ENCODE measurements at regions not wholly inside any gene's neighbourhood (a gene's known extent, or its start where the extent isn't known, plus 50 kb on each side); places are given as distances from the start of the nearest gene placed in this dataset.

DNA sequence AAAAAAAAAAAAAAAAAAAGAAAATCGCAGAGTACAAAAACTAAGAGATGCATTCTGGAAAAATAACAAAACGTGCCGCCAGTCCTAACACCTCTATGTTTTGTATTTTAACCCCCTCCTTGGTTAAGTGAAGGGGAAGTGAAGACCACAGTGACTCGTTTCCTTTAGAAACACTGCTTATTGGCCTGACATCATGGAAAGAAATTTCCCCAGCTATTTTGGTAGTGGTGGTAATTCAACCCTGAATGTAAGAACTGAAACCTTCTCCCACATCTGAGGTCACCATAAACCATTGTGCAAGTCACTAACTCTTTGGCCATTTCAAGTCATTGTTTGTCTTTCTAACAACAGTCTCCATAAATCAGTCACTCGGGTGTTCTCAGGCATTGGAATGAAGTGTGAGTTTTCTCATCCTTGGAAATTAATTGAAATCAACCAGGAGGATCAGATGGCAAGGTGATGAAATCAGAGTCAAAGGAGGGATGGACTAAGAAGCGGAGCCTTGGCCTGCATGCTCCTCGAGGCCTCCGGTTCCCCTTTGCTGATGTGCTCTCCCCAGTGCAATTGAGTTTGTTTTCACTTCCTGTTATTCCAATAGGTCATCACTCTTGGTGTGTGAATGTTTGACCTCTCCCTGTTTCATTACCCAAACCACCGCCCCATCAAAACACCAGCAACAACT is 443.9 kb downstream of the FGF9 start:
- POLR2A ChIA-PET, result no interaction called here
- Histone ChIP-seq H3K4me3 (ENCODE audit: control insufficient read depth in 1 of 7, extremely low read depth in 1 of 7, insufficient read depth in 4 of 7, low read depth in 2 of 7, low read length in 6 of 7) (peak overlapping the region in 1 of 7 experiments; percentile 24), H3K4me1 (ENCODE audit: control extremely low read depth in 1 of 4, control insufficient read depth in 4 of 4, insufficient read depth in 4 of 4, low read length in 3 of 4) (peaks cover 4 to 14% (median 9%) of the 10 kb centered on the region in 4 experiments), H3K27me3 (replicated peaks in 2 of 5; ENCODE audit: control insufficient read depth in 4 of 5, insufficient read depth in 5 of 5, low read length in 4 of 5) (no peaks in the 10 kb centered on the region), H3K36me3 (ENCODE audit: control insufficient read depth in 4 of 4, insufficient read depth in 4 of 4, low read length in 3 of 4) (no peaks in the 10 kb centered on the region), H3K27ac (ENCODE audit: insufficient read depth in 1 of 2, low read depth in 1 of 2, low read length in 2 of 2, poor library complexity in 1 of 2, severe bottlenecking in 2 of 2) (peak overlapping the region; percentile 56 to 83), H3K9me3 (ENCODE audit: control extremely low read depth in 1 of 5, control insufficient read depth in 4 of 5, insufficient read depth in 2 of 5, low read depth in 1 of 5, low read length in 4 of 5) (peaks cover 0 to 10% (median 8%) of the 10 kb centered on the region in 5 experiments)
- peak; percentile 95 to 99 (median 99) for DNase-seq
- CTCF ChIA-PET, result interaction anchor here (0.6 to 1.3 kb wide), 3 partner anchors 14 to 99 kb away, joined by 3 to 4 read pairs (median 3); no protein-coding TSS in a partner anchor
- 100% methylated on average over 1 of the region's 9 CpGs for WGBS (ENCODE audit: insufficient coverage)

DNA sequence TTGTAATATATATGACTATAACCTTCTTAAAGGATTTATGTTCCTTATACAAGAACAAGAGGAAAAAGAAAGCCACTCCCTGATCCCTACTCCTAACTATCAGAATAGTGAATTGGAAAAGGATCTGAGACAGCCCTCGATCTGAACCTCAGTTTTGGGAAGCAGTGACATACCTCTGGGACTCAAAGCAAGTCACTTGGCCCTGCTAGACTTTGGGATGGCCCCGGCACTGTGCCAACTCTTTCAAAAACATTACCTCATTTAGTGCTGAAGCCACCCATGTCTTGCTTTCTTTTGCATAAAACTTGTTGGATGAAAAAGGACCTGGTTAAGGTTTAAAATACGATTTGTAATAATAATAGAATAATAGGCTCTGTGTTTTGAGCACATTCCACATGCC is 447.3 kb downstream of the FGF9 start:
- no peak overlapping the region for H3K4me3 ChIP-seq (ENCODE audit: control insufficient read depth in 1 of 7, extremely low read depth in 1 of 7, insufficient read depth in 4 of 7, low read depth in 2 of 7, low read length in 6 of 7)
- CTCF ChIA-PET, result no interaction called here
- POLR2A ChIA-PET, result no interaction called here
- DNase-seq, result no peak
- H3K27me3 ChIP-seq (replicated peaks in 2 of 5; ENCODE audit: control insufficient read depth in 4 of 5, insufficient read depth in 5 of 5, low read length in 4 of 5), result no peaks in the 10 kb centered on the region
- no peaks in the 10 kb centered on the region for H3K36me3 ChIP-seq (ENCODE audit: control insufficient read depth in 4 of 4, insufficient read depth in 4 of 4, low read length in 3 of 4)
- H3K4me1 ChIP-seq (ENCODE audit: control extremely low read depth in 1 of 4, control insufficient read depth in 4 of 4, insufficient read depth in 4 of 4, low read length in 3 of 4), result peaks cover 4 to 14% (median 9%) of the 10 kb centered on the region in 4 experiments
- H3K27ac ChIP-seq (ENCODE audit: insufficient read depth in 1 of 2, low read depth in 1 of 2, low read length in 2 of 2, poor library complexity in 1 of 2, severe bottlenecking in 2 of 2), result no peak overlapping the region
- WGBS (ENCODE audit: insufficient coverage), result 100% methylated on average over 1 of the region's 3 CpGs
- H3K9me3 ChIP-seq (ENCODE audit: control extremely low read depth in 1 of 5, control insufficient read depth in 4 of 5, insufficient read depth in 2 of 5, low read depth in 1 of 5, low read length in 4 of 5), result peaks cover 0 to 3% (median 2%) of the 10 kb centered on the region in 5 experiments

- POLR2A ChIA-PET, result no interaction called here
- peaks cover 0 to 1% (median under 1%) of the 10 kb centered on the region in 4 experiments for H3K4me1 ChIP-seq (ENCODE audit: control extremely low read depth in 1 of 4, control insufficient read depth in 4 of 4, insufficient read depth in 4 of 4, low read length in 3 of 4)
- CTCF ChIA-PET, result no interaction called here
- H3K36me3 ChIP-seq (ENCODE audit: control insufficient read depth in 4 of 4, insufficient read depth in 4 of 4, low read length in 3 of 4), result no peaks in the 10 kb centered on the region
- 99% methylated on average over 7 of the region's 7 CpGs for WGBS (ENCODE audit: insufficient coverage)
- H3K4me3 ChIP-seq (ENCODE audit: control insufficient read depth in 1 of 7, extremely low read depth in 1 of 7, insufficient read depth in 4 of 7, low read depth in 2 of 7, low read length in 6 of 7), result no peak overlapping the region
- DNase-seq, result no peak
- no peak overlapping the region for H3K27ac ChIP-seq (ENCODE audit: insufficient read depth in 1 of 2, low read depth in 1 of 2, low read length in 2 of 2, poor library complexity in 1 of 2, severe bottlenecking in 2 of 2)
- no peaks in the 10 kb centered on the region for H3K9me3 ChIP-seq (ENCODE audit: control extremely low read depth in 1 of 5, control insufficient read depth in 4 of 5, insufficient read depth in 2 of 5, low read depth in 1 of 5, low read length in 4 of 5)
- no peaks in the 10 kb centered on the region for H3K27me3 ChIP-seq (replicated peaks in 2 of 5; ENCODE audit: control insufficient read depth in 4 of 5, insufficient read depth in 5 of 5, low read length in 4 of 5)
These were observed 449.8 kb downstream of the FGF9 start for GRCh38 chr13:22120646-22121045.

- no peak for DNase-seq
- Histone ChIP-seq H3K4me3 (ENCODE audit: control insufficient read depth in 1 of 7, extremely low read depth in 1 of 7, insufficient read depth in 4 of 7, low read depth in 2 of 7, low read length in 6 of 7) (no peak overlapping the region), H3K4me1 (ENCODE audit: control extremely low read depth in 1 of 4, control insufficient read depth in 4 of 4, insufficient read depth in 4 of 4, low read length in 3 of 4) (peaks cover 0 to 7% (median 3%) of the 10 kb centered on the region in 4 experiments), H3K36me3 (ENCODE audit: control insufficient read depth in 4 of 4, insufficient read depth in 4 of 4, low read length in 3 of 4) (no peaks in the 10 kb centered on the region), H3K27ac (ENCODE audit: insufficient read depth in 1 of 2, low read depth in 1 of 2, low read length in 2 of 2, poor library complexity in 1 of 2, severe bottlenecking in 2 of 2) (no peak overlapping the region), H3K9me3 (ENCODE audit: control extremely low read depth in 1 of 5, control insufficient read depth in 4 of 5, insufficient read depth in 2 of 5, low read depth in 1 of 5, low read length in 4 of 5) (no peaks in the 10 kb centered on the region), H3K27me3 (replicated peaks in 2 of 5; ENCODE audit: control insufficient read depth in 4 of 5, insufficient read depth in 5 of 5, low read length in 4 of 5) (no peaks in the 10 kb centered on the region)
- ChIA-PET CTCF (no interaction called here), POLR2A (no interaction called here)
- 87% methylated on average over 7 of the region's 10 CpGs for WGBS (ENCODE audit: insufficient coverage)
These were observed 450.4 kb downstream of the FGF9 start for GRCh38 chr13:22121146-22121739.

DNA sequence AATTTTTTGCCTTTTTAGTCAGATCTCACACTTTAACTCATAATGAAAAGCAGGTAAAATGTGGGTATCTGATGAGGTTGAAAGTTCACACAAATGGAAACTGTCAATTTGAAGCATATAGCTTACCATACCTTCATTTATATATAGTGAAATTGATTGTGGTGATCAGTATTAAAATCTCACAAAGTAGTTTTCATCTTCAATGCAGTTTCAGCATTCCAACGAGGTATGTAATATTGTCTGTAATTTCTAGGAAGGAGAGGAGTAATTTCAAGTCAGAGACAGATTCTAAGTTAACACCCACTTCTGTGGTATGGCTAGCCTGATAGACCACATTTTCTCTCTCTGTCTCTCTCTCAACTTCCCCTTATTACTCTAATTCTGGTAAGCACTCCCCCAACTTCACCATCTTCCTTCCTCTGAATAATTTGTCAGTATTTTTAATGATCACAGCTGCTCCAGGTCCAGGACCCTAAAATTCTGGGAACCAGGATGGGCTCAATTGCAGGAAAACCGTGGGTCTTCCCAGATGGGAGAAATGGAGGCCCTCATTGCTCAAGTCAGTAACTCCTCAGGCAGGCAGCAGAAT is 455.7 kb downstream of the FGF9 start:
- peaks cover 0 to 5% (median 0%) of the 10 kb centered on the region in 5 experiments for H3K9me3 ChIP-seq (ENCODE audit: control extremely low read depth in 1 of 5, control insufficient read depth in 4 of 5, insufficient read depth in 2 of 5, low read depth in 1 of 5, low read length in 4 of 5)
- POLR2A ChIA-PET, result no interaction called here
- H3K4me3 ChIP-seq (ENCODE audit: control insufficient read depth in 1 of 7, extremely low read depth in 1 of 7, insufficient read depth in 4 of 7, low read depth in 2 of 7, low read length in 6 of 7), result no peak overlapping the region
- peak; percentile 31 to 90 (median 82) for DNase-seq
- H3K4me1 ChIP-seq (ENCODE audit: control extremely low read depth in 1 of 4, control insufficient read depth in 4 of 4, insufficient read depth in 4 of 4, low read length in 3 of 4), result peaks cover 0 to 26% (median 13%) of the 10 kb centered on the region in 4 experiments
- WGBS (ENCODE audit: insufficient coverage), result 0% methylated on average over 1 of the region's 2 CpGs
- CTCF ChIA-PET, result no interaction called here
- H3K36me3 ChIP-seq (ENCODE audit: control insufficient read depth in 4 of 4, insufficient read depth in 4 of 4, low read length in 3 of 4), result no peaks in the 10 kb centered on the region
- H3K27me3 ChIP-seq (replicated peaks in 2 of 5; ENCODE audit: control insufficient read depth in 4 of 5, insufficient read depth in 5 of 5, low read length in 4 of 5), result no peaks in the 10 kb centered on the region
- no peak overlapping the region for H3K27ac ChIP-seq (ENCODE audit: insufficient read depth in 1 of 2, low read depth in 1 of 2, low read length in 2 of 2, poor library complexity in 1 of 2, severe bottlenecking in 2 of 2)

GRCh38 chr13:22127277-22128164 is 456.6 kb downstream of the FGF9 start:
- ChIA-PET POLR2A (no interaction called here), CTCF (interaction anchor here (1.1 kb wide), 1 partner anchor 13 kb away, joined by 4 read pairs; no protein-coding TSS in a partner anchor)
- 90% methylated on average over 4 of the region's 5 CpGs for WGBS (ENCODE audit: insufficient coverage)
- H3K9me3 ChIP-seq (ENCODE audit: control extremely low read depth in 1 of 5, control insufficient read depth in 4 of 5, insufficient read depth in 2 of 5, low read depth in 1 of 5, low read length in 4 of 5), result peaks cover 0 to 5% (median 0%) of the 10 kb centered on the region in 5 experiments
- peaks cover 0 to 26% (median 13%) of the 10 kb centered on the region in 4 experiments for H3K4me1 ChIP-seq (ENCODE audit: control extremely low read depth in 1 of 4, control insufficient read depth in 4 of 4, insufficient read depth in 4 of 4, low read length in 3 of 4)
- H3K27ac ChIP-seq (ENCODE audit: insufficient read depth in 1 of 2, low read depth in 1 of 2, low read length in 2 of 2, poor library complexity in 1 of 2, severe bottlenecking in 2 of 2), result no peak overlapping the region
- no peaks in the 10 kb centered on the region for H3K36me3 ChIP-seq (ENCODE audit: control insufficient read depth in 4 of 4, insufficient read depth in 4 of 4, low read length in 3 of 4)
- peak in 1 of 3 donors; percentile 18 for DNase-seq
- H3K27me3 ChIP-seq (replicated peaks in 2 of 5; ENCODE audit: control insufficient read depth in 4 of 5, insufficient read depth in 5 of 5, low read length in 4 of 5), result no peaks in the 10 kb centered on the region
- no peak overlapping the region for H3K4me3 ChIP-seq (ENCODE audit: control insufficient read depth in 1 of 7, extremely low read depth in 1 of 7, insufficient read depth in 4 of 7, low read depth in 2 of 7, low read length in 6 of 7)

Data from common myeloid progenitor, CD34-positive (primary cell).